HepG2 (cell line): ENCODE measurements at regions not wholly inside any gene's neighbourhood (a gene's known extent, or its start where the extent isn't known, plus 50 kb on each side); places are given as distances from the start of the nearest gene placed in this dataset.

Experiments
- ATAC-seq: fragments of 200-7000 bp; cut with Tn5 transposase; 3 replicates; pipeline ENCODE4 v1.9.1; 2020; ENCODE audit warnings: mild to moderate bottlenecking, moderate library complexity
- BruUV-seq: library from RNA; stranded (reverse); fragments of 400-500 nt; replicated peaks from 2 replicates; lab custom pipeline; 2021; lab: Mats Ljungman, UMichigan
- CTCF ChIA-PET: fragments of 300-600 bp; formaldehyde crosslinking; extraction: SDS; loops from one replicate; lab custom pipeline; 2021; ENCODE audit warnings: low total read pairs, inconsistent platforms, low intra/inter-chr PET ratio; lab: Yijun Ruan, JAX
- POLR2A ChIA-PET: fragments of 350-600 bp; sonication (Branson Sonifier 250); formaldehyde crosslinking; loops from one replicate; lab custom pipeline; 2020; ENCODE audit warnings: antibody characterized with exemption, inconsistent platforms; lab: Yijun Ruan, JAX
- DNase-seq: peaks from one replicate; pipeline ENCODE4 v3.0.0-alpha.2; 2015; ENCODE audit warnings: low spot score
- FAIRE-seq: peaks from 3 replicates; lab custom pipeline; 2011; peaks lifted over from hg19 to GRCh38; lab: Jason Lieb, UNC
- H2AFZ ChIP-seq: one replicate; pipeline ENCODE4 v1.6.1; 2011; ENCODE audit warnings: low read length, inconsistent platforms
- H3K27ac ChIP-seq: fragments of 300-600 bp; 3 replicates; pipeline ENCODE4 v1.8.0; 2011; ENCODE audit warnings: mixed run types, mild to moderate bottlenecking, mixed read lengths, low read length, inconsistent platforms; ENCODE audit not compliant: insufficient read depth; ENCODE audit errors: extremely low read length
- H3K27me3 ChIP-seq, 2 experiments: fragments of 200-600 bp in 1 of 2; 2 replicates in 1 of 2; 3 replicates in 1 of 2; pipeline versions ENCODE4 v1.6.0 to v1.8.0; 2011; ENCODE audit warnings: low read length in 2 of 2, mild to moderate bottlenecking in 2 of 2, moderate library complexity in 2 of 2, inconsistent platforms in 1 of 2; ENCODE audit not compliant: insufficient read depth in 2 of 2, control insufficient read depth in 1 of 2
- H3K36me3 ChIP-seq, 2 experiments: fragments of 200-600 bp in 1 of 2; replicated peaks in 1 of 2; 2 replicates in 1 of 2; 3 replicates in 1 of 2; pipeline versions ENCODE4 v1.5.1 to v1.8.0; 2011; ENCODE audit warnings: low read length in 2 of 2, inconsistent platforms in 1 of 2; ENCODE audit not compliant: insufficient read depth in 2 of 2, control insufficient read depth in 1 of 2
- H3K4me1 ChIP-seq: 2 replicates; pipeline ENCODE4 v1.5.1; 2012; ENCODE audit warnings: low read length, inconsistent platforms; ENCODE audit not compliant: insufficient read depth
- H3K4me2 ChIP-seq: 2 replicates; pipeline ENCODE4 v1.6.0; 2011; ENCODE audit warnings: low read depth, low read length, inconsistent platforms
- H3K4me3 ChIP-seq, 3 experiments: fragments of 200-600 bp in 1 of 3; sonication (generic), shearing (Covaris generic) in 1 of 3; replicated peaks in 1 of 3; 2 replicates each; pipeline ENCODE4 v1.5.1; 2011 to 2016; ENCODE audit warnings: low read length in 3 of 3, inconsistent platforms in 2 of 3, low read depth in 2 of 3, mild to moderate bottlenecking in 2 of 3, control low read depth in 1 of 3, mixed read lengths in 1 of 3; ENCODE audit not compliant: insufficient read depth in 1 of 3
- H3K79me2 ChIP-seq: one replicate; pipeline ENCODE4 v1.6.1; 2011; ENCODE audit warnings: low read length, inconsistent platforms; ENCODE audit not compliant: insufficient read depth
- H3K9ac ChIP-seq: 2 replicates; pipeline ENCODE4 v1.6.0; 2011; ENCODE audit warnings: mild to moderate bottlenecking, low read depth, low read length, inconsistent platforms; ENCODE audit not compliant: insufficient read depth
- H3K9me3 ChIP-seq: 2 replicates; pipeline ENCODE4 v1.5.1; 2012; ENCODE audit warnings: mild to moderate bottlenecking, low read length
- H4K20me1 ChIP-seq: 2 replicates; pipeline ENCODE4 v1.6.0; 2011; ENCODE audit warnings: inconsistent platforms, mild to moderate bottlenecking, low read length, moderate library complexity; ENCODE audit not compliant: insufficient read depth
- ARID2 ChIP-seq: sonication (generic); formaldehyde crosslinking; IDR thresholded peaks from 2 replicates; pipeline ENCODE4 v1.8.1; 2022; ENCODE audit warnings: mild to moderate bottlenecking, missing genetic modification reagents, borderline replicate concordance
- E2F2 ChIP-seq: sonication (generic); formaldehyde crosslinking; IDR thresholded peaks from 2 replicates; pipeline ENCODE4 v1.4.0; 2020; ENCODE audit warnings: missing genetic modification reagents, borderline replicate concordance
- HDAC1 ChIP-seq: sonication (generic); formaldehyde crosslinking; IDR thresholded peaks from 2 replicates; pipeline ENCODE4 v1.5.1; 2020; ENCODE audit warnings: mild to moderate bottlenecking, missing genetic modification reagents
- NFIC ChIP-seq: IDR thresholded peaks from 2 replicates; pipeline ENCODE4 v1.6.1; 2012; ENCODE audit warnings: mild to moderate bottlenecking, low read length, inconsistent platforms
- ZNF430 ChIP-seq: sonication (generic); formaldehyde crosslinking; IDR thresholded peaks from 2 replicates; pipeline ENCODE4 v1.9.0; 2021; ENCODE audit warnings: mild to moderate bottlenecking, missing genetic modification reagents
- ZNF431 ChIP-seq: sonication (generic); formaldehyde crosslinking; IDR thresholded peaks from 2 replicates; pipeline ENCODE4 v1.9.0; 2022; ENCODE audit warnings: missing genetic modification reagents, low read depth, mild to moderate bottlenecking, borderline replicate concordance
- ZNF562 ChIP-seq: sonication (generic); formaldehyde crosslinking; IDR thresholded peaks from 2 replicates; pipeline ENCODE4 v1.8.0; 2022; ENCODE audit warnings: missing genetic modification reagents, borderline replicate concordance
- ZNF605 ChIP-seq: sonication (generic); formaldehyde crosslinking; IDR thresholded peaks from 2 replicates; pipeline ENCODE4 v1.8.0; 2022; ENCODE audit warnings: mild to moderate bottlenecking, missing genetic modification reagents
- ZNF720 ChIP-seq: sonication (generic); formaldehyde crosslinking; IDR thresholded peaks from 2 replicates; pipeline ENCODE4 v1.4.0; 2020; ENCODE audit warnings: missing genetic modification reagents
- ZSCAN20 ChIP-seq: sonication (generic); formaldehyde crosslinking; IDR thresholded peaks from 2 replicates; pipeline ENCODE4 v1.4.0; 2020; ENCODE audit warnings: missing genetic modification reagents, mild to moderate bottlenecking, borderline replicate concordance
- WGBS: methylation state at CpG from one replicate; pipeline ENCODE4 v1.1.6; 2017; ENCODE audit warnings: low lambda C conversion rate; 5-methylcytosine and 5-hydroxymethylcytosine counted together
- in situ Hi-C: cut with HindIII; loops from 2 replicates; pipeline ENCODE4 v1.10.0; 2017; ENCODE audit warnings: low pct_unique_long_range_greater_than_20kb; ENCODE audit not compliant: extremely low pct_ligation_motif_present
- intact Hi-C: fragments of 100-400 bp; cut with micrococcal nuclease; formaldehyde crosslinking; loops from one replicate; pipeline ENCODE4 v1.10.0; 2022; ENCODE audit not compliant: unreplicated experiment
- TF ChIP-seq, protein P1 (sequence below): sonication (generic); formaldehyde crosslinking; IDR thresholded peaks from 2 replicates; pipeline ENCODE4 v1.8.0; 2022; ENCODE audit warnings: missing genetic modification reagents, low read depth, mild to moderate bottlenecking, borderline replicate concordance
- TF ChIP-seq, protein P2 (sequence below): sonication (generic); formaldehyde crosslinking; IDR thresholded peaks from 2 replicates; pipeline ENCODE4 v1.4.0; 2020; ENCODE audit warnings: missing genetic modification reagents
- TF ChIP-seq, protein P3 (sequence below): IDR thresholded peaks from 2 replicates; pipeline ENCODE4 v1.6.1; 2016; ENCODE audit warnings: low read depth, borderline replicate concordance
- TF ChIP-seq, protein P4 (sequence below): sonication (generic); formaldehyde crosslinking; IDR thresholded peaks from 2 replicates; pipeline ENCODE4 v1.9.0; 2021; ENCODE audit warnings: missing genetic modification reagents, borderline replicate concordance

DNA sequence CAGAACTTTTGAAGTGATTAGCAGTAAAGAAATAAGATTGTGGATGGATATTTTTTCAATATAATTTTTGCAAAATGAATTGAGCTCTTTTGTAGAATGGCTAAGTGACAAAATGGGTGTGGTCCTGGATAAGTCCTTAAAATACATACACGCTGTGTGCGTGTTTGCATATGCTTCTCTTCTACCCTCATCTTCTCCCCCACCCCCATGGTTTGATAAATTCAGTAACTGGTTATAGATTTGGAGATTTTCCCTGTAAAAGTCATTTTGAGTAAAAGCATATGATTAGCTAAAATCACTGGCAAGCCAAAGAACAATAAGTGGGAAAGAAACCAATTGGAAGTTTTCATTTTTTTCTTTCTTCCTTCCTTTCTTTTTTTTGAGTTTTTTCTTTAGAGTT, 453.9 kb upstream of the MDFIC2 start:
- no TSS peak for BruUV-seq
- no peak overlapping the region for H2AFZ ChIP-seq
- no peaks in the 10 kb centered on the region for H3K36me3 ChIP-seq
- TF ChIP-seq ZNF431 (CRISPR knock-in tag) (no peak), HDAC1 (CRISPR knock-in tag) (no peak), ZNF720 (CRISPR knock-in tag) (no peak), ZNF430 (CRISPR knock-in tag) (no peak), ARID2 (CRISPR knock-in tag) (no peak)
- TF ChIP-seq, protein P1, sequence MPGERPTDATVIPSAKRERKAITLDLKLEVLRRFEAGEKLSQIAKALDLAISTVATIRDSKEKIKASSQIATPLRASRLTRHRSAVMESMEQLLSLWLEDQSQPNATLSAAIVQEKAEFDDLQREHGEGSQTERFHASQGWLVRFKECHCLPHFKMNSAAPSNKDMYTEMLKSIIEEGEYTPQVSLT (CRISPR knock-in tag) = no peak
- WGBS = 0% methylated on average over 2 of the region's 2 CpGs
- no peaks in the 10 kb centered on the region for H3K4me1 ChIP-seq
- ChIA-PET POLR2A (no interaction called here), CTCF (no interaction called here)
- H3K9me3 ChIP-seq = no peaks in the 10 kb centered on the region
- intact Hi-C loops = no loop called here
- no peak overlapping the region for H3K27ac ChIP-seq
- H3K4me2 ChIP-seq = no peak overlapping the region
- FAIRE-seq = no peak
- no peaks in the 10 kb centered on the region for H3K79me2 ChIP-seq
- no peak overlapping the region for H3K4me3 ChIP-seq
- no peak overlapping the region for H3K9ac ChIP-seq
- no peaks in the 10 kb centered on the region; a peak in 1 of 5 replicates for H3K27me3 ChIP-seq
- H4K20me1 ChIP-seq = no peaks in the 10 kb centered on the region
- ATAC-seq = no peak
- no peak for DNase-seq
- in situ Hi-C loops = no loop called here

DNA sequence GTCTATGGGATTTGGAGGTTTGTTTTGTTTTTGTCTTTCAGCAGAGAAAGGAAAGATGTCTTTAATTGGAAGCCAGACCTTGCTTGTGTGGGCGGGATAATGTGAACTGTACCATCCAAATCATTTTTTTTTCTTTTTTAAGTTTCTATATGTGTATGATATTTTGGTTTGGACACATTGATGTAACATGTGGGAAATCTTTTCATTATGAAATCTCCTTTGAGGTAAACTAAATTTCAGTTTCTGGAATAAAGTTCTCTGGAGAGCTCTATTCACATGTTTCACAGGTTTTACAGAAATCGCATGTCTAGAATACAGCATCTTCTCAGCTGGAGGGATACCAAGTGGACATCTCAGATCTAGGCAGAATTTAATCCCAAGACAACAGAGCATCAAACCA, 451.5 kb upstream of the MDFIC2 start:
- Histone ChIP-seq H3K9me3 (no peaks in the 10 kb centered on the region), H3K4me3 (no peak overlapping the region), H3K27me3 (no peaks in the 10 kb centered on the region; a peak in 1 of 5 replicates), H3K4me1 (no peaks in the 10 kb centered on the region), H3K4me2 (no peak overlapping the region), H4K20me1 (no peaks in the 10 kb centered on the region), H3K36me3 (no peaks in the 10 kb centered on the region), H3K27ac (no peak overlapping the region), H2AFZ (no peak overlapping the region), H3K79me2 (no peaks in the 10 kb centered on the region), H3K9ac (no peak overlapping the region)
- POLR2A ChIA-PET = no interaction called here
- ATAC-seq = no peak
- BruUV-seq = no TSS peak
- no peak for FAIRE-seq
- in situ Hi-C loops = no loop called here
- CTCF ChIA-PET = no interaction called here
- WGBS = 4% methylated on average over 2 of the region's 2 CpGs
- intact Hi-C loops = no loop called here
- DNase-seq = no peak
- no peak for TF ChIP-seq E2F2 (CRISPR knock-in tag)
- TF ChIP-seq ZNF562 (CRISPR knock-in tag) = no peak
- TF ChIP-seq, protein P2, sequence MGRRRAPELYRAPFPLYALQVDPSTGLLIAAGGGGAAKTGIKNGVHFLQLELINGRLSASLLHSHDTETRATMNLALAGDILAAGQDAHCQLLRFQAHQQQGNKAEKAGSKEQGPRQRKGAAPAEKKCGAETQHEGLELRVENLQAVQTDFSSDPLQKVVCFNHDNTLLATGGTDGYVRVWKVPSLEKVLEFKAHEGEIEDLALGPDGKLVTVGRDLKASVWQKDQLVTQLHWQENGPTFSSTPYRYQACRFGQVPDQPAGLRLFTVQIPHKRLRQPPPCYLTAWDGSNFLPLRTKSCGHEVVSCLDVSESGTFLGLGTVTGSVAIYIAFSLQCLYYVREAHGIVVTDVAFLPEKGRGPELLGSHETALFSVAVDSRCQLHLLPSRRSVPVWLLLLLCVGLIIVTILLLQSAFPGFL = no peak
- TF ChIP-seq, protein P3, sequence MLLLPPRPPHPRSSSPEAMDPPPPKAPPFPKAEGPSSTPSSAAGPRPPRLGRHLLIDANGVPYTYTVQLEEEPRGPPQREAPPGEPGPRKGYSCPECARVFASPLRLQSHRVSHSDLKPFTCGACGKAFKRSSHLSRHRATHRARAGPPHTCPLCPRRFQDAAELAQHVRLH (CRISPR knock-in tag) = no peak
- TF ChIP-seq ZNF605 (CRISPR knock-in tag) = no peak
- no peak for TF ChIP-seq NFIC
- TF ChIP-seq, protein P4, sequence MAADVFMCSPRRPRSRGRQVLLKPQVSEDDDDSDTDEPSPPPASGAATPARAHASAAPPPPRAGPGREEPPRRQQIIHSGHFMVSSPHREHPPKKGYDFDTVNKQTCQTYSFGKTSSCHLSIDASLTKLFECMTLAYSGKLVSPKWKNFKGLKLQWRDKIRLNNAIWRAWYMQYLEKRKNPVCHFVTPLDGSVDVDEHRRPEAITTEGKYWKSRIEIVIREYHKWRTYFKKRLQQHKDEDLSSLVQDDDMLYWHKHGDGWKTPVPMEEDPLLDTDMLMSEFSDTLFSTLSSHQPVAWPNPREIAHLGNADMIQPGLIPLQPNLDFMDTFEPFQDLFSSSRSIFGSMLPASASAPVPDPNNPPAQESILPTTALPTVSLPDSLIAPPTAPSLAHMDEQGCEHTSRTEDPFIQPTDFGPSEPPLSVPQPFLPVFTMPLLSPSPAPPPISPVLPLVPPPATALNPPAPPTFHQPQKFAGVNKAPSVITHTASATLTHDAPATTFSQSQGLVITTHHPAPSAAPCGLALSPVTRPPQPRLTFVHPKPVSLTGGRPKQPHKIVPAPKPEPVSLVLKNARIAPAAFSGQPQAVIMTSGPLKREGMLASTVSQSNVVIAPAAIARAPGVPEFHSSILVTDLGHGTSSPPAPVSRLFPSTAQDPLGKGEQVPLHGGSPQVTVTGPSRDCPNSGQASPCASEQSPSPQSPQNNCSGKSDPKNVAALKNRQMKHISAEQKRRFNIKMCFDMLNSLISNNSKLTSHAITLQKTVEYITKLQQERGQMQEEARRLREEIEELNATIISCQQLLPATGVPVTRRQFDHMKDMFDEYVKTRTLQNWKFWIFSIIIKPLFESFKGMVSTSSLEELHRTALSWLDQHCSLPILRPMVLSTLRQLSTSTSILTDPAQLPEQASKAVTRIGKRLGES = no peak
- no peak for TF ChIP-seq ZSCAN20 (CRISPR knock-in tag)
